Astrocyte (in vitro differentiated cells and primary cell): ENCODE measurements at regions not wholly inside any gene's neighbourhood (a gene's known extent, or its start where the extent isn't known, plus 50 kb on each side); places are given as distances from the start of the nearest gene placed in this dataset.

Source experiments
- EZH2 ChIP-seq: IDR thresholded peaks from 2 replicates; pipeline ENCODE4 v1.6.1; 2012; ENCODE audit warnings: mild to moderate bottlenecking, low read length, inconsistent platforms; ENCODE audit not compliant: insufficient read depth
- TF ChIP-seq, protein P1 (sequence below): IDR thresholded peaks from 2 replicates; pipeline ENCODE4 v1.5.1; 2011; ENCODE audit warnings: low read depth, mild to moderate bottlenecking, inconsistent platforms, low read length, moderate library complexity; ENCODE audit not compliant: insufficient read depth

DNA sequence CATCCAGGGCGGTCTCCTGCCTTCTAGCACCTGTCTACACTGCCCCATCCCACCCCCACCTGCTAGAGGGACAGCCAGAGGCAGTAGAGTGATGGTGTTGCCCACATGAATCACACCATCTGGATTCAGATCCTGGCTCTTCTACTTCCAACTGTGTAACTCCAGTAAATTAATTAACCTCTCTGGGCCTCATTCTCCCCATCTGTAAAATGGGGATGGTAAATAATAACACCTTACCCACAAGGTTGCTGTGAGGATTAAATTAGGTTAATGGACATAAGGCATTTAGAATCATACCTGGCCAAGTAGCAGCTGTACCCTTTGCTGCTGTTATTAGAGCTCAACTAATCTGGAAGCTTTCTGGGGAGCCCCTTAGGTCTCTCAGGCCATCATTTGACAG is 149.6 kb upstream of the BCOR start:
- TF ChIP-seq, protein P1, sequence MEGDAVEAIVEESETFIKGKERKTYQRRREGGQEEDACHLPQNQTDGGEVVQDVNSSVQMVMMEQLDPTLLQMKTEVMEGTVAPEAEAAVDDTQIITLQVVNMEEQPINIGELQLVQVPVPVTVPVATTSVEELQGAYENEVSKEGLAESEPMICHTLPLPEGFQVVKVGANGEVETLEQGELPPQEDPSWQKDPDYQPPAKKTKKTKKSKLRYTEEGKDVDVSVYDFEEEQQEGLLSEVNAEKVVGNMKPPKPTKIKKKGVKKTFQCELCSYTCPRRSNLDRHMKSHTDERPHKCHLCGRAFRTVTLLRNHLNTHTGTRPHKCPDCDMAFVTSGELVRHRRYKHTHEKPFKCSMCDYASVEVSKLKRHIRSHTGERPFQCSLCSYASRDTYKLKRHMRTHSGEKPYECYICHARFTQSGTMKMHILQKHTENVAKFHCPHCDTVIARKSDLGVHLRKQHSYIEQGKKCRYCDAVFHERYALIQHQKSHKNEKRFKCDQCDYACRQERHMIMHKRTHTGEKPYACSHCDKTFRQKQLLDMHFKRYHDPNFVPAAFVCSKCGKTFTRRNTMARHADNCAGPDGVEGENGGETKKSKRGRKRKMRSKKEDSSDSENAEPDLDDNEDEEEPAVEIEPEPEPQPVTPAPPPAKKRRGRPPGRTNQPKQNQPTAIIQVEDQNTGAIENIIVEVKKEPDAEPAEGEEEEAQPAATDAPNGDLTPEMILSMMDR = no peak
- TF ChIP-seq EZH2 = no peak
